GM12878 (cell line): ENCODE measurements at regions not wholly inside any gene's neighbourhood (a gene's known extent, or its start where the extent isn't known, plus 50 kb on each side); places are given as distances from the start of the nearest gene placed in this dataset.

ENCODE experiments used
- ASH2L ChIP-seq: fragments of 300-600, 200-600 bp; sonication (generic); IDR thresholded peaks from 2 replicates; pipeline ENCODE4 v1.6.1; 2017; ENCODE audit warnings: low read depth, mild to moderate bottlenecking, borderline replicate concordance
- BRCA1 ChIP-seq: IDR thresholded peaks from 2 replicates; pipeline ENCODE4 v1.6.1; 2011; ENCODE audit warnings: low read depth, low read length, improper control_type of control experiment
- CBX3 ChIP-seq: fragments of 200-600 bp; sonication (generic); IDR thresholded peaks from 2 replicates; pipeline ENCODE4 v1.6.1; 2016; ENCODE audit warnings: low read depth, borderline replicate concordance
- CREM ChIP-seq: IDR thresholded peaks from 2 replicates; pipeline ENCODE4 v1.6.1; 2014; ENCODE audit warnings: antibody characterized with exemption, low read depth
- FOXM1 ChIP-seq: IDR thresholded peaks from 2 replicates; pipeline ENCODE4 v1.6.1; 2012; ENCODE audit warnings: low read depth, mild to moderate bottlenecking, inconsistent platforms, low read length, moderate library complexity
- HCFC1 ChIP-seq: fragments of 150-350 bp; IDR thresholded peaks from 2 replicates; pipeline ENCODE4 v1.6.1; 2014; ENCODE audit warnings: low read length
- MEF2A ChIP-seq: IDR thresholded peaks from 2 replicates; pipeline ENCODE4 v1.6.1; 2011; ENCODE audit warnings: low read depth, mild to moderate bottlenecking, low read length, moderate library complexity; ENCODE audit not compliant: insufficient read depth
- NFIC ChIP-seq: IDR thresholded peaks from 2 replicates; pipeline ENCODE4 v1.6.1; 2012; ENCODE audit warnings: low read depth, mild to moderate bottlenecking, inconsistent platforms, low read length, moderate library complexity
- RAD51 ChIP-seq: fragments of 450-650 bp; IDR thresholded peaks from 2 replicates; pipeline ENCODE4 v1.6.1; 2016; ENCODE audit warnings: moderate library complexity, mild to moderate bottlenecking, inconsistent platforms
- RELA ChIP-seq: fragments of 450-650 bp; IDR thresholded peaks from 2 replicates; pipeline ENCODE4 v1.8.0; 2014; ENCODE audit warnings: borderline replicate concordance; ENCODE audit not compliant: partially characterized antibody
- RFX5 ChIP-seq: IDR thresholded peaks from 2 replicates; pipeline ENCODE4 v1.6.1; 2011; ENCODE audit warnings: low read depth, low read length, improper control_type of control experiment
- SIX5 ChIP-seq: IDR thresholded peaks from 2 replicates; pipeline ENCODE4 v1.6.1; 2011; ENCODE audit warnings: mild to moderate bottlenecking, low read depth, low read length, moderate library complexity; ENCODE audit not compliant: severe bottlenecking
- STAT3 ChIP-seq: IDR thresholded peaks from 2 replicates; pipeline ENCODE4 v1.6.1; 2011; ENCODE audit warnings: low read depth, low read length, improper control_type of control experiment
- SUZ12 ChIP-seq: fragments of 200-600 bp; sonication (generic); IDR thresholded peaks from one replicate; pipeline ENCODE4 v1.6.1; 2018; ENCODE audit warnings: antibody characterized with exemption, mild to moderate bottlenecking; ENCODE audit not compliant: unreplicated experiment
- TCF7 ChIP-seq: IDR thresholded peaks from 2 replicates; pipeline ENCODE4 v1.6.1; 2014; ENCODE audit warnings: antibody characterized with exemption, borderline replicate concordance
- YY1 ChIP-seq: IDR thresholded peaks from 2 replicates; pipeline ENCODE4 v1.6.1; 2011; ENCODE audit warnings: low read depth, mild to moderate bottlenecking, low read length
- TF ChIP-seq, protein P1 (sequence below): fragments of 450-650 bp; IDR thresholded peaks from 2 replicates; pipeline ENCODE4 v1.6.1; 2017; ENCODE audit warnings: mild to moderate bottlenecking
- TF ChIP-seq, protein P2 (sequence below): fragments of 450-650 bp; formaldehyde crosslinking; IDR thresholded peaks from 2 replicates; pipeline ENCODE4 v1.4.0; 2022; ENCODE audit warnings: mild to moderate bottlenecking, moderate library complexity
- TF ChIP-seq, protein P3 (sequence below), 3 experiments: IDR thresholded peaks in 2 of 3; conservative IDR thresholded peaks in 1 of 3; 2 replicates each; pipeline ENCODE4 v1.5.1; 2011; ENCODE audit warnings: low read depth in 3 of 3, low read length in 3 of 3, mild to moderate bottlenecking in 3 of 3, control low read depth in 2 of 3, moderate library complexity in 2 of 3, inconsistent platforms in 1 of 3, mixed read lengths in 1 of 3; ENCODE audit not compliant: control insufficient read depth in 2 of 3, insufficient read depth in 1 of 3; ENCODE audit errors: extremely low read depth in 1 of 3

- TF ChIP-seq, protein P1, sequence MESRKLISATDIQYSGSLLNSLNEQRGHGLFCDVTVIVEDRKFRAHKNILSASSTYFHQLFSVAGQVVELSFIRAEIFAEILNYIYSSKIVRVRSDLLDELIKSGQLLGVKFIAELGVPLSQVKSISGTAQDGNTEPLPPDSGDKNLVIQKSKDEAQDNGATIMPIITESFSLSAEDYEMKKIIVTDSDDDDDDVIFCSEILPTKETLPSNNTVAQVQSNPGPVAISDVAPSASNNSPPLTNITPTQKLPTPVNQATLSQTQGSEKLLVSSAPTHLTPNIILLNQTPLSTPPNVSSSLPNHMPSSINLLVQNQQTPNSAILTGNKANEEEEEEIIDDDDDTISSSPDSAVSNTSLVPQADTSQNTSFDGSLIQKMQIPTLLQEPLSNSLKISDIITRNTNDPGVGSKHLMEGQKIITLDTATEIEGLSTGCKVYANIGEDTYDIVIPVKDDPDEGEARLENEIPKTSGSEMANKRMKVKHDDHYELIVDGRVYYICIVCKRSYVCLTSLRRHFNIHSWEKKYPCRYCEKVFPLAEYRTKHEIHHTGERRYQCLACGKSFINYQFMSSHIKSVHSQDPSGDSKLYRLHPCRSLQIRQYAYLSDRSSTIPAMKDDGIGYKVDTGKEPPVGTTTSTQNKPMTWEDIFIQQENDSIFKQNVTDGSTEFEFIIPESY: no peak
- peak; percentile 81 for TF ChIP-seq CREM
- no peak for TF ChIP-seq STAT3
- TF ChIP-seq MEF2A: no peak
- TF ChIP-seq TCF7: no peak
- TF ChIP-seq RFX5: no peak
- no peak for TF ChIP-seq BRCA1
- no peak for TF ChIP-seq FOXM1
- no peak for TF ChIP-seq HCFC1
- TF ChIP-seq, protein P2, sequence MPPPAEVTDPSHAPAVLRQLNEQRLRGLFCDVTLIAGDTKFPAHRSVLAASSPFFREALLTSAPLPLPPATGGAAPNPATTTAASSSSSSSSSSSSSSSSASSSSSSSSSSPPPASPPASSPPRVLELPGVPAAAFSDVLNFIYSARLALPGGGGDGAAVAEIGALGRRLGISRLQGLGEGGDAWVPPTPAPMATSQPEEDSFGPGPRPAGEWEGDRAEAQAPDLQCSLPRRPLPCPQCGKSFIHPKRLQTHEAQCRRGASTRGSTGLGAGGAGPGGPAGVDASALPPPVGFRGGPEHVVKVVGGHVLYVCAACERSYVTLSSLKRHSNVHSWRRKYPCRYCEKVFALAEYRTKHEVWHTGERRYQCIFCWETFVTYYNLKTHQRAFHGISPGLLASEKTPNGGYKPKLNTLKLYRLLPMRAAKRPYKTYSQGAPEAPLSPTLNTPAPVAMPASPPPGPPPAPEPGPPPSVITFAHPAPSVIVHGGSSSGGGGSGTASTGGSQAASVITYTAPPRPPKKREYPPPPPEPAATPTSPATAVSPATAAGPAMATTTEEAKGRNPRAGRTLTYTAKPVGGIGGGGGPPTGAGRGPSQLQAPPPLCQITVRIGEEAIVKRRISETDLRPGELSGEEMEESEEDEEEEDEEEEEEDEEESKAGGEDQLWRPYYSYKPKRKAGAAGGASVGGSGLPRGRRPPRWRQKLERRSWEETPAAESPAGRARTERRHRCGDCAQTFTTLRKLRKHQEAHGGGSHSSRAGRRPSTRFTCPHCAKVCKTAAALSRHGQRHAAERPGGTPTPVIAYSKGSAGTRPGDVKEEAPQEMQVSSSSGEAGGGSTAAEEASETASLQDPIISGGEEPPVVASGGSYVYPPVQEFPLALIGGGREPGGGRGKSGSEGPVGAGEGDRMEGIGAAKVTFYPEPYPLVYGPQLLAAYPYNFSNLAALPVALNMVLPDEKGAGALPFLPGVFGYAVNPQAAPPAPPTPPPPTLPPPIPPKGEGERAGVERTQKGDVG (CRISPR knock-in tag): no peak
- no peak for TF ChIP-seq CBX3
- peak; percentile 34; the same call in 1 of the 2 replicates for TF ChIP-seq NFIC
- no peak for TF ChIP-seq RELA
- TF ChIP-seq SIX5: no peak
- TF ChIP-seq SUZ12: no peak
- TF ChIP-seq RAD51: no peak
- TF ChIP-seq, protein P3, sequence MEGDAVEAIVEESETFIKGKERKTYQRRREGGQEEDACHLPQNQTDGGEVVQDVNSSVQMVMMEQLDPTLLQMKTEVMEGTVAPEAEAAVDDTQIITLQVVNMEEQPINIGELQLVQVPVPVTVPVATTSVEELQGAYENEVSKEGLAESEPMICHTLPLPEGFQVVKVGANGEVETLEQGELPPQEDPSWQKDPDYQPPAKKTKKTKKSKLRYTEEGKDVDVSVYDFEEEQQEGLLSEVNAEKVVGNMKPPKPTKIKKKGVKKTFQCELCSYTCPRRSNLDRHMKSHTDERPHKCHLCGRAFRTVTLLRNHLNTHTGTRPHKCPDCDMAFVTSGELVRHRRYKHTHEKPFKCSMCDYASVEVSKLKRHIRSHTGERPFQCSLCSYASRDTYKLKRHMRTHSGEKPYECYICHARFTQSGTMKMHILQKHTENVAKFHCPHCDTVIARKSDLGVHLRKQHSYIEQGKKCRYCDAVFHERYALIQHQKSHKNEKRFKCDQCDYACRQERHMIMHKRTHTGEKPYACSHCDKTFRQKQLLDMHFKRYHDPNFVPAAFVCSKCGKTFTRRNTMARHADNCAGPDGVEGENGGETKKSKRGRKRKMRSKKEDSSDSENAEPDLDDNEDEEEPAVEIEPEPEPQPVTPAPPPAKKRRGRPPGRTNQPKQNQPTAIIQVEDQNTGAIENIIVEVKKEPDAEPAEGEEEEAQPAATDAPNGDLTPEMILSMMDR (IDR thresholded peaks at IDR 0.05 in 2 of 3, conservative IDR thresholded peaks at IDR 0.05 in 1 of 3; ENCODE audit: control insufficient read depth in 2 of 3, extremely low read depth in 1 of 3, insufficient read depth in 1 of 3, low read depth in 3 of 3, low read length in 3 of 3): no peak
- 0 out of 2 replicates have a peak, but pooled peaks have one; percentile 11 for TF ChIP-seq YY1
- no peak for TF ChIP-seq ASH2L
Measured at GRCh38 chr1:94719926-94720793, 100.0 kb upstream of the SLC44A3 start (continued).
